ENCODE measurements at regions not wholly inside any gene's neighbourhood (a gene's known extent, or its start where the extent isn't known, plus 50 kb on each side); places are given as distances from the start of the nearest gene placed in this dataset.

GRCh38 chr5:160923411-160923810 is 71.4 kb upstream of the ATP10B start:
- peaks cover 0 to 5% of the 10 kb centered on the region in 2 experiments; a peak in 1 of 4 replicates for H3K9me3 ChIP-seq (ENCODE audit: control insufficient read depth in 1 of 2, insufficient read depth in 1 of 2, low read depth in 1 of 2, low read length in 2 of 2)
- no peak overlapping the region for H3K4me3 ChIP-seq (replicated peaks in 1 of 2; ENCODE audit: low read depth in 1 of 2, low read length in 2 of 2)
- no peaks in the 10 kb centered on the region for H3K9me2 ChIP-seq (ENCODE audit: insufficient read depth)
- intact Hi-C loops (cut with micrococcal nuclease), result no loop called here
- ChIA-PET CTCF (no interaction called here), POLR2A (no interaction called here), RAD21 (ENCODE audit: low non-redundant PET in 1 of 2, low total read pairs in 2 of 2, uncharacterized antibody in 2 of 2, unreplicated experiment in 2 of 2) (no interaction called here)
- no peak overlapping the region for H3K4me2 ChIP-seq (ENCODE audit: low read length)
- no peaks in the 10 kb centered on the region for H3K36me3 ChIP-seq (ENCODE audit: control insufficient read depth in 1 of 2, insufficient read depth in 2 of 2, low read length in 2 of 2)
- BruUV-seq (replicated peaks), result no TSS peak
- H3K27me3 ChIP-seq (ENCODE audit: insufficient read depth, low read length), result no peaks in the 10 kb centered on the region
- no peak for TF ChIP-seq RAD21 (IDR thresholded peaks at IDR 0.05; ENCODE audit: low read depth)
- no peak for TF ChIP-seq ZFX (IDR thresholded peaks at IDR 0.05)
- no peak for TF ChIP-seq SP1 (IDR thresholded peaks at IDR 0.05; ENCODE audit: low read depth)
- TF ChIP-seq SIN3A (IDR thresholded peaks at IDR 0.05; ENCODE audit: low read depth), result no peak
- TF ChIP-seq ATF3 (IDR thresholded peaks at IDR 0.05), result no peak
- no peak for TF ChIP-seq TCF7L2 (IDR thresholded peaks at IDR 0.05; ENCODE audit: borderline replicate concordance, extremely low read depth, insufficient read depth, insufficient read length)
- no peak for TF ChIP-seq FOSL1 (IDR thresholded peaks at IDR 0.05; ENCODE audit: low read depth)
- TF ChIP-seq EZH2phosphoT487 (IDR thresholded peaks at IDR 0.05; ENCODE audit: borderline replicate concordance), result no peak
- no peak for TF ChIP-seq POLR2A (IDR thresholded peaks at IDR 0.05; ENCODE audit: borderline replicate concordance, extremely low read depth, insufficient read depth, insufficient read length)
- TF ChIP-seq JUND (IDR thresholded peaks at IDR 0.05), result no peak
- TF ChIP-seq SRF (IDR thresholded peaks at IDR 0.05; ENCODE audit: low read depth), result no peak
- TF ChIP-seq EGR1 (IDR thresholded peaks at IDR 0.05; ENCODE audit: low read depth), result no peak
- no peak for TF ChIP-seq YY1 (IDR thresholded peaks at IDR 0.05; ENCODE audit: extremely low read depth, insufficient replicate concordance, low read depth, low read length)
- TF ChIP-seq ZNF274 (IDR thresholded peaks at IDR 0.05; ENCODE audit: low read depth, low read length), result no peak
- no peak for TF ChIP-seq CEBPB (IDR thresholded peaks at IDR 0.05; ENCODE audit: low read depth)
- no peak for TF ChIP-seq POLR2AphosphoS5 (IDR thresholded peaks at IDR 0.05; ENCODE audit: low read depth, low read length)
- no peak for TF ChIP-seq CBX3 (IDR thresholded peaks at IDR 0.05; ENCODE audit: low read depth)
- DNase-seq (ENCODE audit: low read depth, low spot score), result no peak
- no peaks in the 10 kb centered on the region for H3K4me1 ChIP-seq (ENCODE audit: control insufficient read depth in 1 of 2, insufficient read depth in 2 of 2, low read length in 2 of 2)
- no peak overlapping the region for H2AFZ ChIP-seq (ENCODE audit: low read depth, low read length, poor library complexity, severe bottlenecking)
- no peak overlapping the region for H3K9ac ChIP-seq (ENCODE audit: low read length)
- no peaks in the 10 kb centered on the region for H4K20me1 ChIP-seq (ENCODE audit: insufficient read depth)
- no peak for ATAC-seq
- H3K27ac ChIP-seq (ENCODE audit: low read depth, low read length), result no peak overlapping the region
- H3K79me2 ChIP-seq (ENCODE audit: insufficient read depth, low read length), result no peaks in the 10 kb centered on the region

Measured in HCT116 (cell line).